Hypothalamus (tissue), 51 donors: ENCODE measurements at regions not wholly inside any gene's neighbourhood (a gene's known extent, or its start where the extent isn't known, plus 50 kb on each side); places are given as distances from the start of the nearest gene placed in this dataset.

Experiments
- DNase-seq, 51 donors: peaks; one replicate each; lab custom pipeline; 2025; lab: John Stamatoyannopoulos, UW

- no peak for DNase-seq
Observed at GRCh38 chr9:108095496-108095895, 605.9 kb upstream of the KLF4 start.

GRCh38 chr9:108094676-108094993, 605.1 kb upstream of the KLF4 start:
- DNase-seq = no peak

- DNase-seq = no peak
Observed at GRCh38 chr9:108093773-108094675, 604.5 kb upstream of the KLF4 start.

- DNase-seq = no peak
Observed at GRCh38 chr9:108088916-108089315, 599.3 kb upstream of the KLF4 start.

GRCh38 chr9:108087781-108088180, 598.2 kb upstream of the KLF4 start:
- no peak for DNase-seq

GRCh38 chr9:108086624-108087023, 597.1 kb upstream of the KLF4 start:
- no peak for DNase-seq

- no peak for DNase-seq
Observed at GRCh38 chr9:108085294-108085693, 595.7 kb upstream of the KLF4 start.

GRCh38 chr9:108083796-108084352, 594.3 kb upstream of the KLF4 start:
- DNase-seq = peak in 3 of 51 donors; percentile 2 to 4 (median 3)

GRCh38 chr9:108083160-108083750, 593.7 kb upstream of the KLF4 start:
- DNase-seq = no peak

- no peak for DNase-seq
Observed at GRCh38 chr9:108081112-108081511, 591.5 kb upstream of the KLF4 start.

GRCh38 chr9:108080285-108080684, 590.7 kb upstream of the KLF4 start:
- DNase-seq = no peak

- DNase-seq = no peak
Observed at GRCh38 chr9:108078811-108079210, 589.2 kb upstream of the KLF4 start.

- DNase-seq = no peak
Observed at GRCh38 chr9:108078375-108078774, 588.8 kb upstream of the KLF4 start.

- DNase-seq = no peak
Observed at GRCh38 chr9:108077556-108077955, 588.0 kb upstream of the KLF4 start.

GRCh38 chr9:108074900-108075299, 585.3 kb upstream of the KLF4 start:
- no peak for DNase-seq

- no peak for DNase-seq
Observed at GRCh38 chr9:108073823-108074222, 584.3 kb upstream of the KLF4 start.

- no peak for DNase-seq
Observed at GRCh38 chr9:108072740-108073139, 583.2 kb upstream of the KLF4 start.

GRCh38 chr9:108070861-108071260, 581.3 kb upstream of the KLF4 start:
- no peak for DNase-seq

GRCh38 chr9:108069991-108070390, 580.4 kb upstream of the KLF4 start:
- DNase-seq = no peak

- no peak for DNase-seq
Observed at GRCh38 chr9:108062680-108063079, 573.1 kb upstream of the KLF4 start.

GRCh38 chr9:108060175-108060574, 570.6 kb upstream of the KLF4 start:
- DNase-seq = no peak
